H1 (cell line): ENCODE measurements at regions not wholly inside any gene's neighbourhood (a gene's known extent, or its start where the extent isn't known, plus 50 kb on each side); places are given as distances from the start of the nearest gene placed in this dataset.

Experiments used
- CTCF ChIA-PET: fragments of 300-600 bp; sonication (Branson Sonifier 250); formaldehyde crosslinking; loops from one replicate; lab custom pipeline; 2021; ENCODE audit not compliant: partially characterized antibody; lab: Charles Lee
- POLR2A ChIA-PET: fragments of 300-600 bp; sonication (Branson Sonifier 250); formaldehyde crosslinking; loops from one replicate; lab custom pipeline; 2021; ENCODE audit warnings: inconsistent platforms; ENCODE audit not compliant: partially characterized antibody; lab: Charles Lee
- DNase-seq, 2 experiments: peaks; one replicate each; pipeline versions ENCODE4 v3.0.0 to v3.0.0-alpha.2; 2010 to 2022; ENCODE audit warnings: low spot score in 2 of 2, low read depth in 1 of 2, mixed read lengths in 1 of 2
- FAIRE-seq: peaks from 2 replicates; lab custom pipeline; 2011; peaks lifted over from hg19 to GRCh38; lab: Jason Lieb, UNC
- H2AFZ ChIP-seq: 2 replicates; pipeline ENCODE4 v1.8.1; 2012; ENCODE audit warnings: low read length, inconsistent platforms
- H2AK5ac ChIP-seq: 2 replicates; pipeline ENCODE4 v1.6.1; 2013; ENCODE audit warnings: low read depth, low read length
- H2BK120ac ChIP-seq: replicated peaks from 2 replicates; pipeline ENCODE3; 2013; ENCODE audit warnings: low read depth, low read length, inconsistent platforms
- H2BK12ac ChIP-seq: 2 replicates; pipeline ENCODE4 v1.6.1; 2013; ENCODE audit warnings: low read depth, low read length
- H2BK15ac ChIP-seq: 2 replicates; pipeline ENCODE4 v1.6.1; 2013; ENCODE audit warnings: low read length
- H2BK20ac ChIP-seq: 2 replicates; pipeline ENCODE4 v1.6.1; 2013; ENCODE audit warnings: low read length
- H2BK5ac ChIP-seq: 2 replicates; pipeline ENCODE4 v1.6.1; 2013; ENCODE audit warnings: low read depth, low read length
- H3K14ac ChIP-seq: 2 replicates; pipeline ENCODE4 v1.6.1; 2013; ENCODE audit warnings: inconsistent platforms; ENCODE audit not compliant: insufficient read length
- H3K18ac ChIP-seq: 2 replicates; pipeline ENCODE4 v1.6.1; 2013; ENCODE audit warnings: low read length; ENCODE audit errors: extremely low read depth
- H3K23ac ChIP-seq: 2 replicates; pipeline ENCODE4 v1.6.1; 2013; ENCODE audit warnings: inconsistent platforms; ENCODE audit not compliant: insufficient read length
- H3K23me2 ChIP-seq: 2 replicates; pipeline ENCODE4 v1.6.1; 2013; ENCODE audit warnings: low read depth, low read length
- H3K27ac ChIP-seq: 2 replicates; pipeline ENCODE4 v1.6.1; 2011; ENCODE audit warnings: low read depth, low read length, inconsistent platforms
- H3K27me3 ChIP-seq, 4 experiments: replicated peaks in 1 of 4; 1 replicate in 1 of 4; 2 replicates in 3 of 4; pipeline versions ENCODE4 v1.6.1 to v1.8.1; 2011 to 2013; ENCODE audit warnings: low read length in 3 of 4, mild to moderate bottlenecking in 3 of 4, inconsistent platforms in 2 of 4, mixed read lengths in 2 of 4, moderate library complexity in 1 of 4; ENCODE audit not compliant: control insufficient read depth in 3 of 4, insufficient read depth in 3 of 4; ENCODE audit errors: extremely low read depth in 1 of 4
- H3K36me3 ChIP-seq, 4 experiments: 2 replicates each; pipeline versions ENCODE4 v1.6.1 to v1.8.1; 2011 to 2013; ENCODE audit warnings: mild to moderate bottlenecking in 4 of 4, low read length in 3 of 4, moderate library complexity in 2 of 4, control low read depth in 1 of 4, inconsistent platforms in 1 of 4; ENCODE audit not compliant: insufficient read depth in 4 of 4, control insufficient read depth in 2 of 4
- H3K4ac ChIP-seq: replicated peaks from 2 replicates; pipeline ENCODE3; 2013; ENCODE audit warnings: low read length, low read depth, mixed read lengths, inconsistent platforms; ENCODE audit not compliant: insufficient read length
- H3K4me1 ChIP-seq, 4 experiments: replicated peaks in 1 of 4; 1 replicate in 1 of 4; 2 replicates in 3 of 4; pipeline versions ENCODE4 v1.6.1 to v1.8.1; 2011 to 2013; ENCODE audit warnings: low read length in 3 of 4, inconsistent platforms in 2 of 4, mixed read lengths in 1 of 4; ENCODE audit not compliant: insufficient read depth in 4 of 4, control insufficient read depth in 3 of 4
- H3K4me2 ChIP-seq, 2 experiments: 2 replicates each; pipeline versions ENCODE4 v1.6.1 to v1.8.1; 2011 to 2013; ENCODE audit warnings: low read depth in 2 of 2, low read length in 2 of 2, control low read depth in 1 of 2, inconsistent platforms in 1 of 2, mild to moderate bottlenecking in 1 of 2; ENCODE audit not compliant: insufficient read depth in 1 of 2
- H3K4me3 ChIP-seq, 4 experiments: fragments of 200-600, 300-600 bp in 1 of 4; sonication (generic), shearing (Covaris generic), sonication (Bioruptor Twin) in 1 of 4; 2 replicates each; pipeline versions ENCODE4 v1.5.1 to v1.8.1; 2011 to 2016; ENCODE audit warnings: low read length in 4 of 4, low read depth in 3 of 4, control low read depth in 2 of 4, inconsistent platforms in 2 of 4, mild to moderate bottlenecking in 2 of 4, mixed read lengths in 1 of 4, moderate library complexity in 1 of 4; ENCODE audit not compliant: insufficient read depth in 2 of 4; ENCODE audit errors: extremely low read depth in 1 of 4
- H3K56ac ChIP-seq: replicated peaks from 2 replicates; pipeline ENCODE3; 2013; ENCODE audit warnings: low read depth, mild to moderate bottlenecking, mixed read lengths, low read length, inconsistent platforms; ENCODE audit not compliant: insufficient read length
- H3K79me1 ChIP-seq: 2 replicates; pipeline ENCODE4 v1.6.1; 2013; ENCODE audit warnings: low read depth, low read length, control low read depth
- H3K79me2 ChIP-seq, 2 experiments: 2 replicates each; pipeline versions ENCODE4 v1.6.1 to v1.8.1; 2012 to 2013; ENCODE audit warnings: low read length in 2 of 2, mild to moderate bottlenecking in 2 of 2, inconsistent platforms in 1 of 2; ENCODE audit not compliant: insufficient read depth in 2 of 2, control insufficient read depth in 1 of 2
- H3K9ac ChIP-seq, 4 experiments: replicated peaks in 1 of 4; 1 replicate in 1 of 4; 2 replicates in 3 of 4; pipeline versions ENCODE4 v1.6.1 to v1.8.1; 2011 to 2013; ENCODE audit warnings: low read depth in 3 of 4, low read length in 3 of 4, control low read depth in 2 of 4, mild to moderate bottlenecking in 2 of 4, moderate library complexity in 2 of 4, inconsistent platforms in 1 of 4; ENCODE audit errors: extremely low read depth in 1 of 4
- H3K9me3 ChIP-seq, 2 experiments: 2 replicates each; pipeline versions ENCODE4 v1.6.1 to v1.8.1; 2012 to 2013; ENCODE audit warnings: mild to moderate bottlenecking in 2 of 2, moderate library complexity in 2 of 2, control low read depth in 1 of 2, inconsistent platforms in 1 of 2, low read depth in 1 of 2, low read length in 1 of 2, mixed read lengths in 1 of 2; ENCODE audit not compliant: insufficient read depth in 2 of 2
- H4K20me1 ChIP-seq, 2 experiments: replicated peaks in 1 of 2; 2 replicates each; pipeline versions ENCODE3 to v1.8.1; 2011 to 2013; ENCODE audit warnings: inconsistent platforms in 2 of 2, low read length in 2 of 2, mild to moderate bottlenecking in 1 of 2; ENCODE audit not compliant: insufficient read depth in 2 of 2, control insufficient read depth in 1 of 2
- H4K5ac ChIP-seq: 2 replicates; pipeline ENCODE4 v1.6.1; 2013; ENCODE audit warnings: low read length, low read depth, mixed read lengths, inconsistent platforms; ENCODE audit not compliant: insufficient read length
- H4K8ac ChIP-seq: 2 replicates; pipeline ENCODE4 v1.8.0; 2013; ENCODE audit warnings: mild to moderate bottlenecking, moderate library complexity, low read length, inconsistent platforms; ENCODE audit not compliant: insufficient read depth; ENCODE audit errors: extremely low read depth
- H4K91ac ChIP-seq: replicated peaks from 2 replicates; pipeline ENCODE3; 2013; ENCODE audit warnings: low read length, mixed read lengths, inconsistent platforms; ENCODE audit not compliant: insufficient read length
- ATF2 ChIP-seq: IDR thresholded peaks from 2 replicates; pipeline ENCODE4 v1.6.1; 2012; ENCODE audit warnings: low read length, inconsistent platforms
- ATF3 ChIP-seq: IDR thresholded peaks from 2 replicates; pipeline ENCODE4 v1.6.1; 2011; ENCODE audit warnings: low read depth, mild to moderate bottlenecking, low read length; ENCODE audit not compliant: insufficient read depth
- BRCA1 ChIP-seq: IDR thresholded peaks from 2 replicates; pipeline ENCODE4 v1.6.1; 2012; ENCODE audit warnings: low read depth, low read length, improper control_type of control experiment
- CEBPB ChIP-seq: IDR thresholded peaks from 2 replicates; pipeline ENCODE4 v1.6.1; 2012; ENCODE audit warnings: low read depth, low read length
- CTBP2 ChIP-seq: IDR thresholded peaks from 2 replicates; pipeline ENCODE4 v1.7.0; 2011; ENCODE audit warnings: borderline replicate concordance, mild to moderate bottlenecking, moderate library complexity, mixed read lengths, low read length; ENCODE audit not compliant: insufficient read depth, insufficient read length
- POLR2A ChIP-seq, 2 experiments: IDR thresholded peaks; 1 replicate in 1 of 2; 2 replicates in 1 of 2; pipeline ENCODE4 v1.6.1; 2011; ENCODE audit warnings: low read depth in 2 of 2, low read length in 2 of 2, mild to moderate bottlenecking in 2 of 2; ENCODE audit errors: control extremely low read depth in 1 of 2
- POU5F1 ChIP-seq: IDR thresholded peaks from 2 replicates; pipeline ENCODE4 v1.6.1; 2011; ENCODE audit warnings: low read depth, mild to moderate bottlenecking, low read length, moderate library complexity
- RAD21 ChIP-seq, 2 experiments: IDR thresholded peaks in 1 of 2; conservative IDR thresholded peaks in 1 of 2; 2 replicates each; pipeline ENCODE4 v1.6.1; 2011; ENCODE audit warnings: low read depth in 2 of 2, low read length in 2 of 2, improper control_type of control experiment in 1 of 2, inconsistent platforms in 1 of 2, mild to moderate bottlenecking in 1 of 2, moderate library complexity in 1 of 2
- SAP30 ChIP-seq: fragments of 300-600 bp; sonication (generic); IDR thresholded peaks from 2 replicates; pipeline ENCODE4 v1.7.1; 2012; ENCODE audit warnings: low read length, moderate library complexity, mild to moderate bottlenecking, inconsistent platforms; ENCODE audit not compliant: insufficient read depth, insufficient replicate concordance
- SUZ12 ChIP-seq: fragments of 200-600 bp; sonication (generic); IDR thresholded peaks from 2 replicates; pipeline ENCODE4 v1.6.1; 2012; ENCODE audit warnings: mild to moderate bottlenecking, inconsistent platforms, low read length, moderate library complexity, mixed read lengths
- USF2 ChIP-seq: IDR thresholded peaks from 2 replicates; pipeline ENCODE4 v1.6.1; 2011; ENCODE audit warnings: low read length, improper control_type of control experiment
- YY1 ChIP-seq: IDR thresholded peaks from 2 replicates; pipeline ENCODE4 v1.6.1; 2011; ENCODE audit warnings: low read depth, mild to moderate bottlenecking, low read length

GRCh38 chr9:24652181-24652580 lies 106.5 kb upstream of the IZUMO3 start:
- no peak overlapping the region; the same call in 1 of the 2 replicates for H2BK15ac ChIP-seq
- no peak overlapping the region for H3K14ac ChIP-seq
- no peak overlapping the region for H3K18ac ChIP-seq
- no peak overlapping the region for H3K23ac ChIP-seq
- no peak overlapping the region for H4K5ac ChIP-seq
- H2BK12ac ChIP-seq: no peak overlapping the region
- H3K79me1 ChIP-seq: no peaks in the 10 kb centered on the region
- no peak overlapping the region for H3K56ac ChIP-seq
- H3K4me3 ChIP-seq: no peak overlapping the region
- H2BK20ac ChIP-seq: no peak overlapping the region
- no peak overlapping the region for H2AK5ac ChIP-seq
- H3K36me3 ChIP-seq: no peaks in the 10 kb centered on the region
- FAIRE-seq (no peak), DNase-seq (no peak)
- no peaks in the 10 kb centered on the region for H3K9me3 ChIP-seq
- no peak overlapping the region for H4K91ac ChIP-seq
- no peak overlapping the region for H2BK120ac ChIP-seq
- H3K4me2 ChIP-seq: no peak overlapping the region
- H2AFZ ChIP-seq: no peak overlapping the region
- no peak overlapping the region for H3K27ac ChIP-seq
- H3K9ac ChIP-seq: no peak overlapping the region
- H3K4ac ChIP-seq: no peak overlapping the region
- no peaks in the 10 kb centered on the region for H3K79me2 ChIP-seq
- H4K8ac ChIP-seq: no peak overlapping the region
- CTCF ChIA-PET: no interaction called here
- POLR2A ChIA-PET: no interaction called here
- H2BK5ac ChIP-seq: no peak overlapping the region
- no peaks in the 10 kb centered on the region for H3K23me2 ChIP-seq
- H4K20me1 ChIP-seq: no peaks in the 10 kb centered on the region
- no peaks in the 10 kb centered on the region for H3K4me1 ChIP-seq
- no peaks in the 10 kb centered on the region for H3K27me3 ChIP-seq
- no peak for TF ChIP-seq ATF2
- no peak for TF ChIP-seq BRCA1
- no peak for TF ChIP-seq YY1
- TF ChIP-seq POLR2A (IDR thresholded peaks at IDR 0.05; ENCODE audit: control extremely low read depth in 1 of 2, low read depth in 2 of 2, low read length in 2 of 2): no peak
- TF ChIP-seq RAD21 (IDR thresholded peaks at IDR 0.05 in 1 of 2, conservative IDR thresholded peaks at IDR 0.05 in 1 of 2; ENCODE audit: low read depth in 2 of 2, low read length in 2 of 2): no peak
- TF ChIP-seq SAP30: no peak
- no peak for TF ChIP-seq POU5F1
- TF ChIP-seq CTBP2: no peak
- no peak for TF ChIP-seq CEBPB
- no peak for TF ChIP-seq USF2
- no peak for TF ChIP-seq ATF3
- TF ChIP-seq SUZ12: no peak
